Neural crest cell (in vitro differentiated cells): ENCODE measurements at regions not wholly inside any gene's neighbourhood (a gene's known extent, or its start where the extent isn't known, plus 50 kb on each side); places are given as distances from the start of the nearest gene placed in this dataset.
A peak's percentile ranks its signal among the peaks of the same experiment; 100 is the strongest.

Experiments used
- DNase-seq: peaks from one replicate; pipeline ENCODE4 v3.0.0; 2021; ENCODE audit warnings: low read depth, mixed read lengths, low spot score
- H3K27ac Mint-ChIP-seq: one replicate; pipeline ENCODE4 v1.8.0; 2021; ENCODE audit warnings: mild to moderate bottlenecking, mixed read lengths; ENCODE audit not compliant: unreplicated experiment
- H3K27me3 Mint-ChIP-seq: 2 replicates; pipeline ENCODE4 v1.8.0; 2021; ENCODE audit warnings: low read depth, mild to moderate bottlenecking, mixed read lengths
- H3K36me3 Mint-ChIP-seq: 2 replicates; pipeline ENCODE4 v1.8.0; 2021; ENCODE audit warnings: low read depth, mild to moderate bottlenecking, mixed read lengths
- H3K4me1 Mint-ChIP-seq: 2 replicates; pipeline ENCODE4 v1.8.0; 2021; ENCODE audit warnings: mixed read lengths
- H3K4me3 Mint-ChIP-seq: one replicate; pipeline ENCODE4 v1.8.0; 2021; ENCODE audit warnings: mild to moderate bottlenecking, mixed read lengths
- H3K9me3 Mint-ChIP-seq: 2 replicates; pipeline ENCODE4 v1.8.0; 2021; ENCODE audit warnings: mixed read lengths
- TF ChIP-seq, protein P1 (sequence below): fragments of 200-600 bp; sonication (generic); conservative IDR thresholded peaks from 2 replicates; pipeline ENCODE4 v1.5.0; 2021; ENCODE audit warnings: antibody characterized with exemption, mild to moderate bottlenecking

DNA sequence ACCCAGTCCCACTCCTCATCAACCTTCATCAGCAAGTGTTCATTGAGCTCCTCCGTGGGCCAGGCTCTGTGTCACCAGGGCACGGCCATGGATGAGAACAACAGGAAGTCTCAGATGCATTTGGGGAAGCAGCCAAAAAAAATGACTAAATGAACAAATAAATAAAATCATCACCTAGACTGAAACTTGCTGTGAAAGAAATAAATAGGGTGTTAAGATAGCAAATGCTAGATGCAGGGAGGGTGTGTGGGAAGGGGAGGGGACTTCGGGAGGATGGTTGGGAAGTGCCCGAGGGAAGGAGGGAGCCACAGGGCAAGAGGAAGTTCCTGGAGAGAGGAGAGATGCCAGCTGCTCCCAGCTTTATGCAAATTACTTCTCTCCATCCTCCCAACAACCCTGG lies 696.7 kb downstream of the PTPRU start:
- Mint-ChIP-seq H3K4me1 (peaks cover 11% of the 10 kb centered on the region), H3K27ac (no peak overlapping the region), H3K4me3 (no peak overlapping the region), H3K27me3 (peaks cover 10% of the 10 kb centered on the region), H3K9me3 (no peaks in the 10 kb centered on the region), H3K36me3 (no peaks in the 10 kb centered on the region)
- no peak for DNase-seq
- TF ChIP-seq, protein P1, sequence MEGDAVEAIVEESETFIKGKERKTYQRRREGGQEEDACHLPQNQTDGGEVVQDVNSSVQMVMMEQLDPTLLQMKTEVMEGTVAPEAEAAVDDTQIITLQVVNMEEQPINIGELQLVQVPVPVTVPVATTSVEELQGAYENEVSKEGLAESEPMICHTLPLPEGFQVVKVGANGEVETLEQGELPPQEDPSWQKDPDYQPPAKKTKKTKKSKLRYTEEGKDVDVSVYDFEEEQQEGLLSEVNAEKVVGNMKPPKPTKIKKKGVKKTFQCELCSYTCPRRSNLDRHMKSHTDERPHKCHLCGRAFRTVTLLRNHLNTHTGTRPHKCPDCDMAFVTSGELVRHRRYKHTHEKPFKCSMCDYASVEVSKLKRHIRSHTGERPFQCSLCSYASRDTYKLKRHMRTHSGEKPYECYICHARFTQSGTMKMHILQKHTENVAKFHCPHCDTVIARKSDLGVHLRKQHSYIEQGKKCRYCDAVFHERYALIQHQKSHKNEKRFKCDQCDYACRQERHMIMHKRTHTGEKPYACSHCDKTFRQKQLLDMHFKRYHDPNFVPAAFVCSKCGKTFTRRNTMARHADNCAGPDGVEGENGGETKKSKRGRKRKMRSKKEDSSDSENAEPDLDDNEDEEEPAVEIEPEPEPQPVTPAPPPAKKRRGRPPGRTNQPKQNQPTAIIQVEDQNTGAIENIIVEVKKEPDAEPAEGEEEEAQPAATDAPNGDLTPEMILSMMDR: no peak

DNA sequence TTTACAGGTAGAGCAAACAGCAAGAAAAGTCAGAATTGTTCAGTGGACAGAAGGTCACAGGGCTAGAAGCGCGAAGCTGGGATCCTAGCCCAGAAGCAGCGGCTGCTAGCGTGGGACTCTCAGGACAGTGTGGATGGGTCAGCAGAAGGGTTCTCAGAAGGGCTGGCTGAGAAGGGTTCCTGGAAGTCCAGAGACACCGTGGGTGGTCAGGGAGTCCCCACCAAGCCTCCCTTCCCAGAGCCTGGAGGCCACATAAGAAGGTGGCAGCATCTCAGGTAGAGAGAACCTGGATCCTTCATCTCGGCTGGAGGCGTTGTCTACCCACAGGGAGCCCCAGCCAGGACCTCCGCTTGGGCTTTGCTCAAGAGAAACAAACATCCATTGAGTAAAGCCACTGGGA lies 696.3 kb downstream of the PTPRU start:
- no peaks in the 10 kb centered on the region for H3K9me3 Mint-ChIP-seq
- TF ChIP-seq, protein P1: no peak
- peak overlapping the region; percentile 94 for H3K27ac Mint-ChIP-seq
- H3K4me1 Mint-ChIP-seq: peaks cover 11% of the 10 kb centered on the region
- H3K4me3 Mint-ChIP-seq: no peak overlapping the region
- DNase-seq: no peak
- H3K27me3 Mint-ChIP-seq: peaks cover 10% of the 10 kb centered on the region
- H3K36me3 Mint-ChIP-seq: no peaks in the 10 kb centered on the region

DNA sequence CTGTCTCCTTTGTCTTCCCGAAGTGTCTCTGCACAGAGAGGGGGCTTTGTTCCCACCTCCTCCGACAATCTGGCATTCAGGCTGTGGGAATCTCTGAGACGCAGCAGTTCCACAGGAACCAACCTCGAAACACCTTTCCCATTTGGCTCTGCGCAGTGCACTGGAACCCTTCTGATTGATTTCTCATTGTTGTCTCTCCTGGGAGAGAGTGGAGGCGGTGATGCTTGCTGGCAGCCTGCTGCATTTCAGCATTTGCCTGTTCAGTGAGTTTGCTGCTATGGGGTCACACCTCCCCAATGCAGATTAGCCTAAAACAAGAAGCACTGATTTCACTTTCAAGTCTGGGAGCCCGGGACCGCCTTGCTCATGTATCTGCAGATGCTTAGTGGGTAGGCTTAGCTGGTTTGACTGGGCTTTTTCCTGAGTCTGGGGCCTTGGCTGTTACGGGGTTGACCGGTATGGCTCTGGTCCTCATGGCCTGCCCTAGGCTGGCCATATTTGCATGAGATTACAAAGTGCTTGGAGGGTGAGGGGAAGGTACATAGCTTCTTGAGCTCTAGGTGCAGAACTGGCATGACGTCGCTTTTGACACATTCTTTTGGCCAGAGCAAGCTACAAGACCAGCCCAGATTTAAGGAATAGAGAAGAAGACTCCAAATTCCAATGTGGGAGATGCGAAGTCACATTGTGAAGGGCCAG lies 695.3 kb downstream of the PTPRU start:
- Mint-ChIP-seq H3K9me3 (no peaks in the 10 kb centered on the region), H3K27me3 (peaks cover 10% of the 10 kb centered on the region), H3K4me1 (peaks cover 11% of the 10 kb centered on the region), H3K4me3 (no peak overlapping the region), H3K36me3 (no peaks in the 10 kb centered on the region), H3K27ac (no peak overlapping the region)
- TF ChIP-seq, protein P1: no peak
- DNase-seq: no peak

DNA sequence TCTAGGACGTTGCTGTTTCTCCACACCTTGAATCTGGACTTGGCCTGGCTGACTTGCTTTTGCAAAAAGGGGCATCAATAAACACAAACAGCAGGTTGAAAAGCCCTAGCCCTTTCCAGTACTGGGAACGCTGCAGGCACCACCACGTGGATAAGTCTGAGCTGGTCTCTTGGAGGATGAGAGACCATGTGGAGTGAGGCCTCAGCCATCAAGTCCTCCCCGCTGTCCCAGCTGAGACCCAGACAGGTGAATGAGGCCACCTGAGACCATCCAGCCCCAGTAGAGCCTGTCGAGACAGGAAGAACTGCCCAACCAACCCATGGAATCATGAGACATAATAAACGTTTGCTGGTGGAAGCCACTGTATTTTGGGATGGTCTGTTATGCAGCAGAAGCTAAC lies 688.7 kb downstream of the PTPRU start:
- no peak for DNase-seq
- H3K4me3 Mint-ChIP-seq: no peak overlapping the region
- TF ChIP-seq, protein P1: no peak
- no peak overlapping the region for H3K27ac Mint-ChIP-seq
- peaks cover 6% of the 10 kb centered on the region for H3K27me3 Mint-ChIP-seq
- no peaks in the 10 kb centered on the region for H3K9me3 Mint-ChIP-seq
- peaks cover 7% of the 10 kb centered on the region for H3K4me1 Mint-ChIP-seq
- no peaks in the 10 kb centered on the region for H3K36me3 Mint-ChIP-seq

DNA sequence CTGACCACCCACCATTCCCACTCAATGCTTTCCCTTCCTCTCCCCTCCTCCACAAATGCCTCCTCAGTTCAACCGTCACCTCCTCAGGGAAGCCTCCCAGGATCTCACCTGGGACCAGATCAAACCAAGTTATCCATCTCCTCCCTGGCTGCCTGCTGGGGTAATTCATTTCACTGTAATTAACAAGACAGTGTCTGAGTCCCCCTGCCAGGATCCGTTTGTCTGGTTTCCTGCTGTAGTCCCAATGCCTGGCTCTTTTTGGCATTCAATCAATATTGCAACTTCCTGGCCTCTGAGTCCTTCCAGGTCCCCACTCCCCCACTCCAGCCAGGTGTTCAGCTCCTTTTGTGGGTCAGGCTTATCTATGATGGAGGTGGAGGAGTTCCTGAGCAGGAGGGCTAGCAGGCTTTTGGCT lies 687.7 kb downstream of the PTPRU start:
- peaks cover 7% of the 10 kb centered on the region for H3K4me1 Mint-ChIP-seq
- TF ChIP-seq, protein P1: no peak
- H3K36me3 Mint-ChIP-seq: no peaks in the 10 kb centered on the region
- no peaks in the 10 kb centered on the region for H3K9me3 Mint-ChIP-seq
- H3K27me3 Mint-ChIP-seq: peaks cover 6% of the 10 kb centered on the region
- DNase-seq: no peak
- H3K27ac Mint-ChIP-seq: no peak overlapping the region
- H3K4me3 Mint-ChIP-seq: no peak overlapping the region
